GM19025 (cell line): ENCODE measurements at regions not wholly inside any gene's neighbourhood (a gene's known extent, or its start where the extent isn't known, plus 50 kb on each side); places are given as distances from the start of the nearest gene placed in this dataset.

Experiments
- ATAC-seq: cut with Tn5 transposase; IDR thresholded peaks from one replicate; pipeline ENCODE4 v1.9.1; 2021; ENCODE audit warnings: mild to moderate bottlenecking, low read depth, moderate library complexity; ENCODE audit not compliant: unreplicated experiment

DNA sequence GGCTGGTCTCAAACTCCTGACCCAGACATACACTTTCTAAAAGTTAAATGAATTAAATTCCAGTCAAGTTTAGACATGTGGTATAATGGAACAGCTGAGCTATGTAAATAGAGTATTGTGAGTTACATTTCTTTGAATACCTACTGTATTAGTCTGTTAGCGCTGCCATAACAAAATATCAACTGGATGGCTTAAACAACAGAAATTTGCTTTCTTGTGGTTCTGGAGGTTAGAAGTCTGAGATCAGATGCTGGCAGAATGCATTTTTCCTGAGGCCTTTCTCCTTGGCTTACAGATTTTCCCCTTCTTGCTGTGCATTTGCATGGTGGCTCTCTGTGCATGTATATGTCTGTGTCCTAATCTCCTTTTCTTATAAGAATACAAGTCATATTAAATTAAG is 101.5 kb upstream of the TGFBR2 start:
- no peak for ATAC-seq

DNA sequence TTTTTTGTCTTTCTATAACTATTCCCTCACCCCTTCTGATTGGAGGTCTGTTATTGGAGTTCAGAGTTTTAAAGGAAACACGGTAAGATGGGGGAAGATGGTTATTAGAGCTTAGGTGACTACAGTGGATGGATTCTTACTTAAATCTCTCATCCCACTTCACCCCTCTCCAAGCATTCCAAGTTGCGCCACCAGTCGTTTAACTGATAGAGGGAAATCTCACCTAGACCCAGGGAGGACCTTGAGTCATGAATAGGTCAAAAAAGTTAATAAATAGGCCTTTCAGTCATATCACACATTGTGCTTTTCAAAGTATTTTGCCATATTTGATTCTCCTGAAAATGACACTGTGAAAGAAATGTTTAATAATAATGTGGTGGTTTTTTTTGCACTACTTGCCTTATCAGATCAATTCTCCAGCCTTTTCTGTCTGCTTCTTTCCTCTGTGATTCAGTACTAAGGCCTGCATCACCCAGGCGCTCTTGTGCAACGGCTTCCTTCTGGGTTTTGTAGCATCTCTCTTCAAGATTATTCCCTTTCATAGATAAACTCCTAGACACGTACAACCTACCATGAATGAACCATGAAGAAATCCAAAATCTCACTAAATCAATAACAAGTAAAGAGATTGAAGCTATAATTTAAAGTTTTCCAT is 100.4 kb upstream of the TGFBR2 start:
- ATAC-seq: no peak

DNA sequence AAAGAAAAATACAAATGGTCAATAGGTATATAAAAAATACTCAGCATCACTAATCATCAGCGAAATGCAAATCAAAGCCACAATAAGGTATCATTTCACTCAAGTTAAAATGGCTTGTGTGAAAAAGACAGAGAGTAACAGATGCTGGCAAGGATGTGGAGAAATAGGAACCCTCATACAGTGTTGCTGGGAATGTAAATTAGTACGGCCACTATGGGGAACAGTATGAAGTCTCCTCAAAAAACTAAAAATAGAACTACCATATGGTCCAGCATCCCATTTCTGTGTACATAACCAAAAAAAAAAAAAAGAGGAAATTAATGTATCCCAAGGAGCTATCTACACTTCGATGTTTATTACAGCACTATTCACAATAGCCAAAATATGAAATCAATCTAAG is 98.1 kb upstream of the TGFBR2 start:
- no peak for ATAC-seq

DNA sequence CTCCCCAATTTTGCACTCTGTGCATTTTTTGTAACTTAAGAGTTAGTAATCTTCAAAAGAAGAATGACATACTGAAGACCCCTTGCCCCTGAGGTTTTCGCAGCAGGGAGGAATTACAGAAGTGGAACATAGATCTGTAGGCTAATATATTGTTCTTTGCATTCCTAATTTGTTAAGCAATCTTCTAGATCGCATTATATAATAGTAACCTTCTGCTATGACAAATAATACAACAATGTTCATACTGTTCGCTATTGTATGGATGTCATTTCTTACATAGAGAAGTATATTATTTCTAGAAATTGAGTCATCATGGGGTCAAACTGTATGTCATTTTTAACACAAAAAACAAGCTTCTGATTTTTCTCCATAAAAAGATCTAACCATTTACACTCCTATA is 95.8 kb upstream of the TGFBR2 start:
- ATAC-seq: no peak

DNA sequence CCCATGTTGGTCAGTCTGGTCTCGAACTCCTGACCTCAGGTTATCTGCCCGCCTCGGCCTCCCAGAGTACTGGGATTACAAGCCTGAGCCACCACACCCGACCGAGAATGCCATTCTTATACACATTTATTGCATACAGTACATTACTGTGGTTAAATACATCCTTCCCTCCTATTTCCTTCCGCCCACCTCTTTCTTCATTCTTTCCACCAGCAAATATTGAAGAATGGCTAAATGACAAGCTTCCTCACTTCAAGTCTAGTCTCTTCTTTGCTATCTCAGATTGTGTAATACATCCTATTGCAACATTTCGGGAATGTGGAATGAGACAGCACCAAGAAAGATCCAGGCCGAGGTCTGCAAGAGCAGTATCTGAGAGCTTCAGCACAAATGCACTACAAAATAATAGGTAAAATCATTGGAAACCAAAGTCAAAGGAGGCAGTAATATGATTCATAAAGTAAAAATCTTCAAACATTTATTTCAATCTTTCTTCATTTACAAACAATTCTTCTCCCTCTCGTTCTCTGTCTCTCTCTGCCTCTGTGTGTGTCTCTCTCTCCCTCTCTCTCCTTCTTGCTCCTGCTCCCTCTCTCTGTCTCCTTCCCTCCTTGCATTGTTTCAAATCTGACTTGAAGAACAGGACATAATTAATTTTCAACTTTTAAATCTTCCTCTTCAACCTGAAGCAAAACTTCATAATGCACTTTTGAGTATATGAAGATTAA is 94.7 kb upstream of the TGFBR2 start:
- ATAC-seq: no peak

DNA sequence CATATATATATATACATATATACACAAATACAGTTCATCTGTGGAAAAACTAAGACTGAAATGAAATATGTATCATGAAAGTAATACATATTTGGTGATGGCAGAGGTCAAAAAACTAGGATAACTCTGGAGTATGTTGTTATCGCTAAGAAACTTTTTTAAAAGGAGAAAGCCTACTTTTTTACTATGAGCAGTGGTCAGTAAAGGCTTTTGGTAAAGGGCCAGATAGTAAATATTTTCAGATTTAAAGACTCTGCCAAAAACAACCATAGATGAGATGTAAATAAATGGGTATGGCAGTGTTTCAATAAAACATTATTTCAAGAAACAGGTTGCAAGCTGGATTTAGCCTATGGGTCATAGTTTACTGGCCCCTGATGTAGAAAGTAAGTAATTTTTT is 93.8 kb upstream of the TGFBR2 start:
- ATAC-seq: no peak

DNA sequence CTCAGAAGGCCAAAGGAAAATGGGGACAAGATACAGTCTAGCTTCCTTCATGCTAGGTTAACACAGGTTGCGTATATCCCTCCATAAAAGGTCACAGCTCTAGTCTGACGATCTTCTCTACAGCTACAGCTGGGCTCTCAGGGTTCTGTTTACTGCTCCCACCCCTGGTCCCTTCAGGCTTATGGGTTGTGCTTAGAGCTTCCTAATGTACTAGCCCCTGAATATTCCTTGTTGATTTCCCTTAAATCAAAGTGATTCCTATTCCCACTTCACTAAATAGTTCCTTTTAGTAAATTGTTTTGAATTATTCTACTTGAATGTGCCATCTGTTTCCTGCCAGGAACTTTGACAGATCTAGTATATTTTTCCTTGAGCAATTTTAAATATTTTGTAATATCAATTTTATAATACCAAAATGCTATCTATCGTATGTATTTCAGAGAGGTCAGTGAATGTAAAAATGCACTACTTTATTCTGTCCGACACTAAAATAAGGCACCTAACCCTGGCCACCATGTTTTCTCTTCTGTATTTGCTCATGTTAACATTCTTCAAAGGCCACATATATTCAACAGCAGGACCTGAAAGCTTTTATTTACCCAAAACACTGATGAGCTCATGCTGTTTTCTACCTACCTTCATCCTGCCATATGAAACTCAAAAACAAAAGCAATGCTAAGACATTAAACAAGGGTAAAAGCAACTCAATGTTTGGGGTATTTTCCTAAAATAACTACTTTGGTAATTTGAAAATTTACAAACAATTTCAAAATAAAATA is 92.8 kb upstream of the TGFBR2 start:
- ATAC-seq: no peak

DNA sequence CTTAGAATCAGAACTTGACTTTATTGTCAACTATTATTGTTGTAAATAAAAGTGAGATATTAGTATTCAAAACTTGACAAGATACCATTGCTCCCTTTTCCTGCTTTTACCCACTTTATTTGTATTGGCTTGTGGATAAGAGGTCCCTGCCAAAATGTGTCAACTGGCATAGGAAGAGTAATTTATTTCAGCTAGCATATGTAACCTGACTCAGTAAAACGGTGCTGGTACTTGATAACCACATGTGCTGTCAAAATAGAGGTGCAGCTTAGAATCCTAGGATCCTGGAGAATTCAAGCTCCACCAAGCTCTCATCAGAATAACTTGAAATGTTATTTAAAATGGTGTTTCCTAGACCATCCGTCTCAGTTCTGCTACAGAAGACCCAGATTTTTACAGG is 90.2 kb upstream of the TGFBR2 start:
- no peak for ATAC-seq

DNA sequence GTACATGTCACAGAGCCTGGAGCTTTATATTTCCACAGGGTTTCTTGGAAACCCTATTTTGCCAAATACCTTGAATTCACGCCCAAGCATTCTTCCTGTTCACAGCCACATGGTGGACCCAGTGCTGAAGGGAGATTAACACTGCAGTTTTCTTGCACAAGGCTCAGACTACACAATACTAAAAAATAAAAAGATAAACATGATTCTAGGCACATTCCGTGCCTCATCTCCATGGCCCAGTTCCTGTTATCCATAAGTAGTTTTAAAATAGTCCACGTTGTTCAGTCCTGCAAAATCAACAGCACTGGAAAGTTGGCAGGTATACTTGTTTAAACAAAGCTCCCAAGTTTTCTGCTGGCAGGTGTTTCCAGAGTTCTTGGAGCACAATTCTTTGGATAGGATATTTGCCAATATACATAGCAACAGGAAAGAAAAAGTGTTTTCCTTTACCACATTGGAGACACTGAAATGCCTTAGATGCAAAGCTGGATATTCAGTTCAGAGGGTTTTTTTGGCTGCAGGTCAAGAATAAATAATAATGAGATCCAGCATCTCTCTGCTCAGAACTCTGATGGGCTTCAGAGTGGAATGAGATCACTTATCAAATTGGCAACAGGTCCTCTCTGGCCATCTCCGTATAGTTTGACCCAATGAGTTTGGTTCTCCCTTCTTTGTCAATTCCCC is 88.1 kb upstream of the TGFBR2 start:
- ATAC-seq: no peak

DNA sequence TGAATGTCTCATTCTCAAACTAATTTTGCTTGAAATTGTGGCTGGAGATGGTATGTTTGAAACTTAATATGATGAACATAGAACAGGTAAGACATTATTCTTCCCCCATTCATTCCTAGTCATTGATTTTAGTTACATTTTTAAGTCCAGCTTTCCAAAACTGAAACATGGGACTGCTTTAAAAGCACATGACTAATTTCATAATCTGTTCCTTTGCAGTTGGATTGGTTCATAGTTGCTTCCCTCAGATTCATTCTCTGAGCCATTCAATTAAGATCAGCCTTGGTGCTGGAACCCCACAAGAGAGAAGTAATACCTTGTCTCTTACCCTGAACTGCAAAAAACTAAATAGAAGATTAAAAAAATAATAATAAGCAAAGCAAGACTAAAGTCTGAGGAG is 87.5 kb upstream of the TGFBR2 start:
- no peak for ATAC-seq

DNA sequence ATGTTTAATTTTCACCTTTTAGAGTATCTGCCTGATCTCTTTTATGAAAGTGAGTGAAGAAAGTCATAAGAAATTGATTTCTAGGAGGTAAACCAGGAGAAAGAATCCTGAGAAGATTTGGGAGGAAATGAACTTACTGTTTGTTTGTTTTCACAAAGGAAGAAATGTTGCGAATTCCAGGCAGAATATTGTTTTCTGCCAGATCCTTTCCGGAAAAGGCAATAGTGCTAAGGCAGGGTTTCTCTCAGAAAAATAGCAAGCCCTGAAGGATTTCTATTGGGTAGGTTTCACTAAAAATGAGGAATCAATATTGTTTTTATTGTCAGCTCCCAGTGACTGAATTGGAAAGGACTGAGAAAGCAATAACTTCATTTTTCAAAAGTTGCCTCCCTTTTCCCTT is 85.7 kb upstream of the TGFBR2 start:
- ATAC-seq: no peak

DNA sequence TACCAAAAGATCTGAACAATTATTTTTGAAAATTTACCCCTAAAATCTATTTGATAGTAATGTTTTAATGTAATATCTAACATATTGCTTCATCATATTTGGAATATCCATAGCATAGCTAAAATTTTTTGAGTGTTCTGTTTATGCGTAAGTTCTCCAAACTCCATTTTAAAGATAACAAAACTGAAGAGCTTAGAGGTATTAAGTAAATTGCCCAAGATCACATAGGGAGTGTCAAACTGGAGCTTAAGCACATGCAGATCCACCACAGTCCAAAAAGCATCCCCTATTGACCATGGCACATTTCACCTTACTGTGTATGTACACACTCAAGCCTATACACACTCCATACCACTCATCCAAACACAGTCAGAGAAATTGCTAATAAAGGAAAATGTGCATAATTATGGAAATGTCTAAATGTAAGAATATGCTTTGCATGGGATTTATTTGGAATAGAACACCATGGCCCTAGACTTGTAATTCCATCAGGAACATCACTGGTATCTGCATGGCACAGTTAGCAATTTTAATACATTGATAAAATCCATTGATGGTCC is 85.2 kb upstream of the TGFBR2 start:
- no peak for ATAC-seq

DNA sequence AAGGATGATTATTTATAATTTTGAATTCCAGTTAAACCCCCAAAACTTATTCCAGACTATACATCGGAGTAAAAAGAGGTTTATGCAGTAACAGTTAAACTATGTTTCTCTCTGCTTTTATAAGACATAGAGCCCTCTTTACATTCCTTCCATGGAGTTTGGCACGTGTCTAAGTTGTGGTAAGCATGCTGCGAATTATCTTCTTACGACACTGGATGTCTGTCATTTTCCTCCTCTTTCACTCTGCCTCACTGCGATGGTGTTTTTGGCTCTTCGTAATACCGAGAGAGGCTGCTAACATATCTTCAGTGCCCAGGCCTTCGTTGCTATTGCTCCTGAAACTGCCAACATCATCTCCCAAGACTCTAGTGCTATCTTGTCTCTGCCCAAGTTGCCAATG is 83.9 kb upstream of the TGFBR2 start:
- ATAC-seq: no peak

DNA sequence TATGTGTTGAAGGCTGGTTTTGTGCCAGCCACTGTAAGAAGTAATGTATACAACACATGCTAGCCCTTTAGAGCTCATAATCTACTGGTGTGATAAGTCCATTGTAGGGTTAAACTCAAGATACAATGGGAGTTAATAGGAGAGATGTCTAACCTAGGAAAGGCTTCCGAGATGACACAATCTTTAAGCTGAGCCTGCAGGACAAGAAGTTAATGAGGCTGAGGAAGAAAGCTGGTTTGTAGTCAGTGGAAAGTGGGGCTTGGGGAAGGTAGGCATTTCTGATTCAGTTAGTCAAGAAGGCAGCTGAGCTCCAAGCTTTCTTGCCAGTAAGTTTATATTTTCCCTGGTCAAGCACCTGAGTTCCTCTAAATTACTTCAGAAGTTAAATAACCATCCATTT is 83.0 kb upstream of the TGFBR2 start:
- ATAC-seq: no peak

DNA sequence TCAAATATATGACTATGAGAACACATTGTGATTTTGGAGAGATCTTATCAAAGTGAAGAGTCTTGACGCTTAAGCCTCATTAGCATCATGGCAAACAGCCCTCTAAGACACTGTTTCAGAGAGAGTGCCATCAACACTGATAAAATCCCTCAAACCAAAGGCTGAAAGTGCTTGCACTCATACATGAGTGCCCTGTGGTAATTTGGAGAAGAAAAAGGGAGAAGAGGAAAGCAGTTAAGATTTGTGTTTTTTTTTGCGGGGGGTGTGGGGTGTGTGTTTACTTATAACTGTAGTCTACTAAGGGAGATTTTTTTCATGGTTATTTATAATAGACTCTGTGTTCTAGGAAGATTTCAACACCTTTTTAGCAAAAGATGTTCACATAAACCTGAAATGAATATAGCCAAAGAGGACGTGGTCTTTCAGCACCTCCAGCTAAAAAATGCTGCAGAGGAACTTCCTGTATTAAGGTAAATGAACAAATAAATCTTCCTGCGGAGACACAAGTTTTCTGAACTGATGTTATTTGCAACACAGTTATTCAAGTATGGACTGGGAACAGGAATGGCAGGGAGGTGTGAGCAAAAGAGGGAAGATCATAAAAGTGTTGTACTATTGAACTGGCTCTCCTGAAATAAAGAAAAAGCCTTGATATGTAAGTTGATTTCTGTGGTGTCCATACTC is 81.9 kb upstream of the TGFBR2 start:
- ATAC-seq: no peak

DNA sequence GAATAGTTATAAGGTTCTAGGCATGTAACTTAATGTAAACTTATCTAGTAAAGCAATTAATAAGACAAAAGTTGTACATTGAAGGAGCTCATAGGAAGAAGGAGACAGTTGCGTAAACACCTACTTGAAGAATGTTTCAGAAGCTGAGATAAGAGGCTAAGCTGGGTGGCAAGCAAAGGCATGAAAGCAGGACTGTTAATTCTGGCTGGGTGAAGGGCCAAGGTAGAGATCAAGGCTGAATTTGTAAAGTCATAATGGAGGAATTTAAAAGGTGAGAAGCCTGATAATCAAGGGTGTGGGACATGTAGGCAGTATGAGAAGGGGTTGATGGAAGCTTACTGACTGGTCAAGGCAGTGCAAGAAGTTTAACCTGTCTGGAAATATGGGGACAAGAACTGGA is 80.4 kb upstream of the TGFBR2 start:
- ATAC-seq: no peak

DNA sequence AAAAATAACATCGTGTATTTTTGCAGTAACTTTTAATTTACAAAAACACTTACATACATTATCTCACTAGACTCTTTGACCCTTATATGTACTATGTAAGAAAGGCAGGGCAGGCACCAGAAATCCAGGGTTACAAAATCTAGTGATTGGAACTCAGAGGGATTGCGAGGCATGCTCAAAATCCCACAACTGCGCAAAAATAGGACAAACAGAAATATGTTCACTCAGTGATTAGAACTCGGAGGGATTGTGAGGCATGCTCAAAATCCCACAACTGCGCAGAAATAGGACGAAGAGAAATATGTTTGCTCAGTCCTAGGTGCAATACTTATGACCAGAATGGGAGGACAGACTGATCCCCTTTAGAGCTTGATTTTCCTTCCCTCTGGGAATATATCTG is 79.2 kb upstream of the TGFBR2 start:
- no peak for ATAC-seq

DNA sequence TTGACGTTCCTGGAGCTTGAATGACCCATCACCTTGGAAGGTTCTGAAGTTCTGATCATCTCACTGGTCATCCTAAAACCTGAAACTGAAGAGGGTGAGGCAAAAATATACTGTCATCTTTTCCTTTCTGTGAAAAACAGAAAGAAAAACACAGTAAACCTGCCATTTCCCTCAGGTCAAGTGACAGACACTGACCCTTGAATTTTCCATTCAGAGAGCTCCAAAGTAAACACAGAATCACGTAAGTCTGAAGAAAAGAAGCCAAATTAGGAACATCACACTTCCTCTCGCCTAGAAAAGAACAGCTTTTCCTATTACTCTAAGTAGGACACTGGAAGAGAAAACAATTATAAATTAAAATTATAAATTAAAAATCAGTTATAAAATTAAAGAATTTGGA is 78.7 kb upstream of the TGFBR2 start:
- ATAC-seq: no peak

DNA sequence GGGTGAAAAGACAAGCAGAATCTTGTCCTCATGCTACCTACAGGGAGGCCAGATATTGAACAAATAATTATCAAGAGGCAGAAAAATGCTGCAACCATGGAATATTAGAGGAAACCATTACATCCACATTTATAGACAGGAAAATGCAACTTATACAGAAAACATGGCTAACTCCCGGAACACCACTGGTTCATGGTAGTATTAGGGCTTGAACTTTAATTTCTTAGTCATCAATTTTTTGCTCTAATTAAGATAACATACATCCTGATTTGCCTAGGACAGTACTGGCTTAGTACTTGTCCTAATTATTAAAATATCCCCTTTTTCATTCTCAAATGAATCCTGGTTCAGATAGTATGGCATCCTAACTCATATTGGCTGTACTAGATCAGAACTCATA is 76.3 kb upstream of the TGFBR2 start:
- ATAC-seq: no peak

DNA sequence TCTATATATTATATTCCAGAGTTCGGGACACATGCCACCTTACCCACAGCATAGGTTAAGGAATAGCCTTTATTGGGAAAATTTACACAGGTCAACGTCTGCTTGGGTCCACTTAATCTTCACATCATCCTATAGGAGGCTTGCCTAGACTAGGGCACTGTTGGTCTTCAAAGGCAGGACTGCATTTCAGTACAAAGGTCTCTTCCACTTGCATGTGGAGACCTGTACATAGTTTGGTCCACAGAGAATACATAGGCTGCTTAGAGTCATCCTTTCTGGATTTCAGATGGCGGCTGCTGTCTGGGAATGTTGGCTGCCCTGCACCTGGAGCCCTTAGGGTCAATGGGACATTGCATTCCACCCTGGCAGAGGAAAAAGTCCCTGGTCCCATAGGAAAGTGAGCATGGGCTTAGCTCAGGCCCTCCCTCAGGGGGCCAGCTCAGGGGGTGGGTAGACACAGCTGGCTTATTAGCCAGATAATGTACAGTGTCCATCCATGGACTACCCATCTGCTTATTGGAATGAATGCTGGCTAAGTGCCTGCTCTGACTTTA is 75.3 kb upstream of the TGFBR2 start:
- no peak for ATAC-seq
